MG63 (cell line): ENCODE measurements at regions not wholly inside any gene's neighbourhood (a gene's known extent, or its start where the extent isn't known, plus 50 kb on each side); places are given as distances from the start of the nearest gene placed in this dataset.

Source experiments
- DNase-seq: peaks from one replicate; pipeline ENCODE4 v3.0.0-alpha.2; 2020
- H3K27me3 ChIP-seq: fragments of 250-450 bp; sonication (Bioruptor Pico); 2 replicates; pipeline ENCODE4 v1.5.1; 2020; ENCODE audit warnings: mild to moderate bottlenecking, moderate library complexity
- H3K36me3 ChIP-seq: fragments of 250-450 bp; sonication (Bioruptor Pico); 2 replicates; pipeline ENCODE4 v1.5.1; 2020; ENCODE audit warnings: mild to moderate bottlenecking, moderate library complexity
- H3K4me3 ChIP-seq: fragments of 250-450 bp; sonication (Bioruptor Pico); 2 replicates; pipeline ENCODE4 v1.5.1; 2020; ENCODE audit warnings: mild to moderate bottlenecking, moderate library complexity
- H3K9me3 ChIP-seq: fragments of 250-450 bp; sonication (Bioruptor Pico); 2 replicates; pipeline ENCODE4 v1.5.1; 2020; ENCODE audit warnings: mild to moderate bottlenecking, moderate library complexity

- Histone ChIP-seq H3K9me3 (no peaks in the 10 kb centered on the region), H3K4me3 (no peak overlapping the region), H3K36me3 (no peaks in the 10 kb centered on the region), H3K27me3 (no peaks in the 10 kb centered on the region)
- peak; percentile 6 for DNase-seq
Observed at GRCh38 chr2:143903172-143903856, 616.6 kb downstream of the ZEB2 start.

GRCh38 chr2:143901185-143901842, 618.6 kb downstream of the ZEB2 start:
- Histone ChIP-seq H3K27me3 (no peaks in the 10 kb centered on the region), H3K36me3 (no peaks in the 10 kb centered on the region), H3K9me3 (no peaks in the 10 kb centered on the region), H3K4me3 (no peak overlapping the region)
- DNase-seq = no peak

- no peak for DNase-seq
- no peaks in the 10 kb centered on the region for H3K36me3 ChIP-seq
- no peaks in the 10 kb centered on the region for H3K27me3 ChIP-seq
- H3K9me3 ChIP-seq = no peaks in the 10 kb centered on the region
- H3K4me3 ChIP-seq = no peak overlapping the region
Observed at GRCh38 chr2:143899987-143900386, 619.9 kb downstream of the ZEB2 start.

- Histone ChIP-seq H3K36me3 (no peaks in the 10 kb centered on the region), H3K4me3 (no peak overlapping the region), H3K9me3 (no peaks in the 10 kb centered on the region), H3K27me3 (no peaks in the 10 kb centered on the region)
- DNase-seq = no peak
Observed at GRCh38 chr2:143893371-143893770, 626.5 kb downstream of the ZEB2 start.

- DNase-seq = no peak
- Histone ChIP-seq H3K9me3 (no peaks in the 10 kb centered on the region), H3K36me3 (no peaks in the 10 kb centered on the region), H3K27me3 (no peaks in the 10 kb centered on the region), H3K4me3 (no peak overlapping the region)
Observed at GRCh38 chr2:143891879-143892308, 628.0 kb downstream of the ZEB2 start.

GRCh38 chr2:143890798-143891197, 629.1 kb downstream of the ZEB2 start:
- Histone ChIP-seq H3K36me3 (no peaks in the 10 kb centered on the region), H3K9me3 (no peaks in the 10 kb centered on the region), H3K27me3 (no peaks in the 10 kb centered on the region), H3K4me3 (no peak overlapping the region)
- no peak for DNase-seq

- H3K36me3 ChIP-seq = no peaks in the 10 kb centered on the region
- no peak for DNase-seq
- H3K4me3 ChIP-seq = no peak overlapping the region
- H3K27me3 ChIP-seq = no peaks in the 10 kb centered on the region
- H3K9me3 ChIP-seq = no peaks in the 10 kb centered on the region
Observed at GRCh38 chr2:143889216-143889615, 630.7 kb downstream of the ZEB2 start.

GRCh38 chr2:143885461-143885860, 634.5 kb downstream of the ZEB2 start:
- DNase-seq = peak; percentile 10
- H3K36me3 ChIP-seq = no peaks in the 10 kb centered on the region
- no peak overlapping the region for H3K4me3 ChIP-seq
- H3K27me3 ChIP-seq = no peaks in the 10 kb centered on the region
- no peaks in the 10 kb centered on the region for H3K9me3 ChIP-seq

- Histone ChIP-seq H3K27me3 (no peaks in the 10 kb centered on the region), H3K9me3 (no peaks in the 10 kb centered on the region), H3K36me3 (no peaks in the 10 kb centered on the region), H3K4me3 (no peak overlapping the region)
- DNase-seq = no peak
Observed at GRCh38 chr2:143881246-143881645, 638.7 kb downstream of the ZEB2 start.

- Histone ChIP-seq H3K36me3 (no peaks in the 10 kb centered on the region), H3K4me3 (no peak overlapping the region), H3K27me3 (no peaks in the 10 kb centered on the region), H3K9me3 (no peaks in the 10 kb centered on the region)
- no peak for DNase-seq
Observed at GRCh38 chr2:143877876-143878530, 641.9 kb downstream of the ZEB2 start.

- no peaks in the 10 kb centered on the region for H3K9me3 ChIP-seq
- no peak overlapping the region for H3K4me3 ChIP-seq
- DNase-seq = no peak
- H3K36me3 ChIP-seq = no peaks in the 10 kb centered on the region
- H3K27me3 ChIP-seq = no peaks in the 10 kb centered on the region
Observed at GRCh38 chr2:143877056-143877455, 642.9 kb downstream of the ZEB2 start.

GRCh38 chr2:143875295-143876233, 644.4 kb downstream of the ZEB2 start:
- Histone ChIP-seq H3K9me3 (peaks cover 6% of the 10 kb centered on the region), H3K36me3 (no peaks in the 10 kb centered on the region), H3K27me3 (no peaks in the 10 kb centered on the region), H3K4me3 (no peak overlapping the region)
- DNase-seq = no peak

- H3K9me3 ChIP-seq = peaks cover 10% of the 10 kb centered on the region
- H3K4me3 ChIP-seq = no peak overlapping the region
- H3K27me3 ChIP-seq = no peaks in the 10 kb centered on the region
- DNase-seq = no peak
- H3K36me3 ChIP-seq = no peaks in the 10 kb centered on the region
Observed at GRCh38 chr2:143873886-143874285, 646.0 kb downstream of the ZEB2 start.

GRCh38 chr2:143870696-143871095, 649.2 kb downstream of the ZEB2 start:
- no peak for DNase-seq
- H3K9me3 ChIP-seq = peaks cover 11% of the 10 kb centered on the region
- no peak overlapping the region for H3K4me3 ChIP-seq
- no peaks in the 10 kb centered on the region for H3K27me3 ChIP-seq
- H3K36me3 ChIP-seq = no peaks in the 10 kb centered on the region

GRCh38 chr2:143856978-143857377, 662.9 kb downstream of the ZEB2 start:
- DNase-seq = no peak
- Histone ChIP-seq H3K9me3 (no peaks in the 10 kb centered on the region), H3K36me3 (no peaks in the 10 kb centered on the region), H3K4me3 (no peak overlapping the region), H3K27me3 (no peaks in the 10 kb centered on the region)

- H3K27me3 ChIP-seq = no peaks in the 10 kb centered on the region
- DNase-seq = no peak
Observed at GRCh38 chr2:143852759-143853158, 667.2 kb downstream of the ZEB2 start.

GRCh38 chr2:143850084-143850483, 669.8 kb downstream of the ZEB2 start:
- no peaks in the 10 kb centered on the region for H3K36me3 ChIP-seq
- DNase-seq = no peak
- no peak overlapping the region for H3K4me3 ChIP-seq
- H3K9me3 ChIP-seq = no peaks in the 10 kb centered on the region
- H3K27me3 ChIP-seq = no peaks in the 10 kb centered on the region

More at GRCh38 chr2:143852759-143853158, 667.2 kb downstream of the ZEB2 start:
- no peaks in the 10 kb centered on the region for H3K36me3 ChIP-seq
- H3K4me3 ChIP-seq = no peak overlapping the region
- H3K9me3 ChIP-seq = no peaks in the 10 kb centered on the region
